MCF 10A (cell line): ENCODE measurements at regions not wholly inside any gene's neighbourhood (a gene's known extent, or its start where the extent isn't known, plus 50 kb on each side); places are given as distances from the start of the nearest gene placed in this dataset.
A peak's percentile ranks its signal among the peaks of the same experiment; 100 is the strongest.

Source experiments
- BruUV-seq: library from RNA; stranded (reverse); fragments of 400-500 nt; replicated peaks from 2 replicates; lab custom pipeline; 2021; lab: Mats Ljungman, UMichigan
- CTCF ChIA-PET: fragments of 300-600 bp; sonication (Branson Sonifier 250); formaldehyde crosslinking; extraction: SDS; loops from one replicate; lab custom pipeline; 2021; ENCODE audit warnings: antibody characterized with exemption, inconsistent platforms; lab: Yijun Ruan, JAX
- POLR2A ChIA-PET: fragments of 300-600, 350-650 bp; sonication (Branson Sonifier 250); formaldehyde crosslinking; extraction: SDS; loops from one replicate; lab custom pipeline; 2020; ENCODE audit warnings: antibody characterized with exemption, inconsistent platforms; lab: Yijun Ruan, JAX
- DNase-seq: peaks from one replicate; pipeline ENCODE4 v3.0.0-alpha.2; 2018; ENCODE audit not compliant: unreplicated experiment
- H3K27ac Mint-ChIP-seq: one replicate; pipeline ENCODE4 v1.8.0; 2022; ENCODE audit warnings: mild to moderate bottlenecking, low read depth, mixed read lengths; ENCODE audit not compliant: unreplicated experiment
- H3K27me3 Mint-ChIP-seq: one replicate; pipeline ENCODE4 v1.8.0; 2022; ENCODE audit warnings: mixed read lengths; ENCODE audit not compliant: insufficient read depth, unreplicated experiment
- H3K36me3 Mint-ChIP-seq: one replicate; pipeline ENCODE4 v1.8.0; 2022; ENCODE audit warnings: mild to moderate bottlenecking, moderate library complexity, mixed read lengths; ENCODE audit not compliant: insufficient read depth, unreplicated experiment
- H3K4me1 Mint-ChIP-seq: one replicate; pipeline ENCODE4 v1.8.0; 2022; ENCODE audit warnings: mixed read lengths; ENCODE audit not compliant: insufficient read depth, unreplicated experiment
- H3K4me3 Mint-ChIP-seq: one replicate; pipeline ENCODE4 v1.8.0; 2022; ENCODE audit warnings: mild to moderate bottlenecking, moderate library complexity, mixed read lengths; ENCODE audit not compliant: unreplicated experiment
- H3K9me3 Mint-ChIP-seq: one replicate; pipeline ENCODE4 v1.8.0; 2022; ENCODE audit warnings: mixed read lengths; ENCODE audit not compliant: unreplicated experiment
- CTCF ChIP-seq: fragments of 200-600 bp; IDR thresholded peaks from one replicate; pipeline ENCODE4 v1.8.0; 2022; ENCODE audit warnings: antibody characterized with exemption, mild to moderate bottlenecking; ENCODE audit not compliant: unreplicated experiment
- intact Hi-C: fragments of 100-400 bp; cut with micrococcal nuclease; formaldehyde crosslinking; loops from 2 replicates; pipeline ENCODE4 v1.14.1; 2022

GRCh38 chr9:115524453-115525059 is 406.6 kb upstream of the TNC start:
- intact Hi-C loops, result loop anchor here (1.0 to 5.0 kb wide), 8 partner anchors 298 to 1117 kb away; partner anchors contain the start of genes TEX48 and TNC
- peak; percentile 73 for DNase-seq
- peak; percentile 67 for TF ChIP-seq CTCF
- Mint-ChIP-seq H3K27me3 (no peaks in the 10 kb centered on the region), H3K27ac (no peak overlapping the region), H3K36me3 (no peaks in the 10 kb centered on the region), H3K4me3 (no peak overlapping the region), H3K9me3 (no peaks in the 10 kb centered on the region), H3K4me1 (no peaks in the 10 kb centered on the region)
- ChIA-PET CTCF (interaction anchor here (0.6 to 4.3 kb wide), 29 partner anchors 9 to 1137 kb away, joined by 3 to 30 read pairs (median 4); no protein-coding TSS in a partner anchor), POLR2A (interaction anchor here (0.8 to 1.0 kb wide), 2 partner anchors 279 to 291 kb away, joined by 3 to 4 read pairs; no protein-coding TSS in a partner anchor)
- BruUV-seq, result no TSS peak

GRCh38 chr9:115525111-115526058 is 407.4 kb upstream of the TNC start:
- Mint-ChIP-seq H3K27me3 (no peaks in the 10 kb centered on the region), H3K27ac (no peak overlapping the region), H3K4me3 (no peak overlapping the region), H3K4me1 (no peaks in the 10 kb centered on the region), H3K36me3 (no peaks in the 10 kb centered on the region), H3K9me3 (no peaks in the 10 kb centered on the region)
- no peak for TF ChIP-seq CTCF
- POLR2A ChIA-PET, result interaction anchor here (1.0 kb wide), 1 partner anchor 292 kb away, joined by 4 read pairs; no protein-coding TSS in a partner anchor
- DNase-seq, result no peak
- BruUV-seq, result no TSS peak
- CTCF ChIA-PET, result interaction anchor here (0.5 to 4.3 kb wide), 25 partner anchors 8 to 983 kb away, joined by 3 to 30 read pairs (median 4); no protein-coding TSS in a partner anchor
- intact Hi-C loops, result loop anchor here (2.0 to 5.0 kb wide), 2 partner anchors 863 to 1118 kb away; no protein-coding TSS in a partner anchor

- Mint-ChIP-seq H3K9me3 (no peaks in the 10 kb centered on the region), H3K27me3 (no peaks in the 10 kb centered on the region), H3K36me3 (no peaks in the 10 kb centered on the region), H3K27ac (no peak overlapping the region), H3K4me3 (no peak overlapping the region), H3K4me1 (no peaks in the 10 kb centered on the region)
- ChIA-PET CTCF (no interaction called here), POLR2A (no interaction called here)
- DNase-seq, result no peak
- BruUV-seq, result no TSS peak
- intact Hi-C loops, result no loop called here
- no peak for TF ChIP-seq CTCF
Observed at GRCh38 chr9:115531410-115532125, 413.6 kb upstream of the TNC start.
